CD4-positive, alpha-beta T cell (primary cell): ENCODE measurements at regions not wholly inside any gene's neighbourhood (a gene's known extent, or its start where the extent isn't known, plus 50 kb on each side); places are given as distances from the start of the nearest gene placed in this dataset.

Source experiments
- ATAC-seq: fragments of 200-7000 bp; cut with Tn5 transposase; one replicate; pipeline ENCODE4 v1.10.0; 2022; ENCODE audit warnings: mild to moderate bottlenecking; ENCODE audit not compliant: poor library complexity
- CTCF ChIA-PET: fragments of 350-600 bp; sonication (Branson Sonifier 250); formaldehyde crosslinking; loops from one replicate; lab custom pipeline; 2021; ENCODE audit warnings: antibody characterized with exemption, inconsistent platforms; lab: Charles Lee
- POLR2A ChIA-PET: fragments of 350-600 bp; sonication (Branson Sonifier 250); formaldehyde crosslinking; loops from one replicate; lab custom pipeline; 2021; ENCODE audit warnings: antibody characterized with exemption, inconsistent platforms; lab: Charles Lee
- DNase-seq, 14 experiments: peaks; one replicate each; pipeline ENCODE4 v3.0.0-alpha.2; 2013 to 2020; ENCODE audit warnings: mixed read lengths in 2 of 14
- H3K27ac ChIP-seq, 2 donors: one replicate each; pipeline versions ENCODE4 v1.5.1 to v1.7.0; 2013; ENCODE audit warnings: low read length in 2 of 2, low read depth in 1 of 2, mild to moderate bottlenecking in 1 of 2
- H3K27me3 ChIP-seq, 2 experiments: 1 replicate in 1 of 2; 2 replicates in 1 of 2; pipeline versions ENCODE4 v1.6.1 to v1.7.0; 2013; ENCODE audit warnings: low read length in 2 of 2, control low read depth in 1 of 2, mild to moderate bottlenecking in 1 of 2, moderate library complexity in 1 of 2; ENCODE audit not compliant: insufficient read depth in 2 of 2, control insufficient read depth in 1 of 2
- H3K36me3 ChIP-seq: one replicate; pipeline ENCODE4 v1.6.1; 2013; ENCODE audit warnings: low read length, control low read depth; ENCODE audit not compliant: insufficient read depth
- H3K4me1 ChIP-seq: one replicate; pipeline ENCODE4 v1.6.1; 2013; ENCODE audit warnings: low read length, control low read depth; ENCODE audit not compliant: insufficient read depth
- H3K4me3 ChIP-seq: one replicate; pipeline ENCODE4 v1.5.1; 2013; ENCODE audit warnings: mild to moderate bottlenecking, low read length, moderate library complexity
- H3K9me3 ChIP-seq, 2 experiments: 1 replicate in 1 of 2; 2 replicates in 1 of 2; pipeline versions ENCODE4 v1.6.1 to v1.7.0; 2013; ENCODE audit warnings: low read length in 2 of 2, mild to moderate bottlenecking in 2 of 2, control low read depth in 1 of 2, moderate library complexity in 1 of 2; ENCODE audit not compliant: control insufficient read depth in 1 of 2, insufficient read depth in 1 of 2
- H3K27ac Mint-ChIP-seq: one replicate; pipeline ENCODE4 v1.8.0; 2020; ENCODE audit warnings: mixed read lengths
- H3K27me3 Mint-ChIP-seq: one replicate; pipeline ENCODE4 v1.8.0; 2021; ENCODE audit warnings: mixed read lengths
- H3K36me3 Mint-ChIP-seq: one replicate; pipeline ENCODE4 v1.8.0; 2021; ENCODE audit warnings: low read depth, mixed read lengths
- H3K4me1 Mint-ChIP-seq: one replicate; pipeline ENCODE4 v1.8.0; 2021; ENCODE audit warnings: low read depth, mixed read lengths
- H3K4me3 Mint-ChIP-seq: one replicate; pipeline ENCODE4 v1.8.0; 2020; ENCODE audit warnings: mild to moderate bottlenecking, mixed read lengths
- H3K9me3 Mint-ChIP-seq: one replicate; pipeline ENCODE4 v1.8.0; 2020; ENCODE audit warnings: mixed read lengths
- CTCF ChIP-seq: fragments of 200-600 bp; IDR thresholded peaks from one replicate; pipeline ENCODE4 v1.8.0; 2022; ENCODE audit warnings: antibody characterized with exemption, mild to moderate bottlenecking
- intact Hi-C, 2 experiments: fragments of 100-400 bp; cut with DNase I in 1 of 2; cut with micrococcal nuclease in 1 of 2; formaldehyde crosslinking; loops; one replicate each; pipeline versions ENCODE4 v1.15.1 to v1.9.0; 2023 to 2025; cut with DNase I, micrococcal nuclease

- ATAC-seq (no peak), DNase-seq (no peak)
- Histone ChIP-seq H3K4me1 (no peaks in the 10 kb centered on the region), H3K9me3 (no peaks in the 10 kb centered on the region), H3K4me3 (no peak overlapping the region), H3K36me3 (no peaks in the 10 kb centered on the region), H3K27ac (no peak overlapping the region), H3K27me3 (no peaks in the 10 kb centered on the region)
- H3K27me3 Mint-ChIP-seq = peaks cover 12% of the 10 kb centered on the region
- ChIA-PET CTCF (no interaction called here), POLR2A (no interaction called here)
- no peak overlapping the region for H3K4me3 Mint-ChIP-seq
- no peaks in the 10 kb centered on the region for H3K4me1 Mint-ChIP-seq
- no peaks in the 10 kb centered on the region for H3K36me3 Mint-ChIP-seq
- no peaks in the 10 kb centered on the region for H3K9me3 Mint-ChIP-seq
- TF ChIP-seq CTCF = no peak
- H3K27ac Mint-ChIP-seq = no peak overlapping the region
- intact Hi-C loops = no loop called here
Measured at GRCh38 chr5:58187432-58188261, 272.2 kb downstream of the PLK2 start.

- ChIA-PET POLR2A (no interaction called here), CTCF (no interaction called here)
- intact Hi-C loops = no loop called here
- H3K27ac Mint-ChIP-seq = no peak overlapping the region
- no peak for DNase-seq
- TF ChIP-seq CTCF = no peak
- Histone ChIP-seq H3K9me3 (no peaks in the 10 kb centered on the region), H3K4me1 (no peaks in the 10 kb centered on the region), H3K27ac (no peak overlapping the region), H3K27me3 (no peaks in the 10 kb centered on the region), H3K36me3 (no peaks in the 10 kb centered on the region), H3K4me3 (no peak overlapping the region)
- H3K4me1 Mint-ChIP-seq = no peaks in the 10 kb centered on the region
- H3K27me3 Mint-ChIP-seq = peaks cover 5% of the 10 kb centered on the region
- no peaks in the 10 kb centered on the region for H3K9me3 Mint-ChIP-seq
- ATAC-seq = no peak
- H3K36me3 Mint-ChIP-seq = no peaks in the 10 kb centered on the region
- no peak overlapping the region for H3K4me3 Mint-ChIP-seq
Measured at GRCh38 chr5:58185801-58186200, 274.1 kb downstream of the PLK2 start.

DNA sequence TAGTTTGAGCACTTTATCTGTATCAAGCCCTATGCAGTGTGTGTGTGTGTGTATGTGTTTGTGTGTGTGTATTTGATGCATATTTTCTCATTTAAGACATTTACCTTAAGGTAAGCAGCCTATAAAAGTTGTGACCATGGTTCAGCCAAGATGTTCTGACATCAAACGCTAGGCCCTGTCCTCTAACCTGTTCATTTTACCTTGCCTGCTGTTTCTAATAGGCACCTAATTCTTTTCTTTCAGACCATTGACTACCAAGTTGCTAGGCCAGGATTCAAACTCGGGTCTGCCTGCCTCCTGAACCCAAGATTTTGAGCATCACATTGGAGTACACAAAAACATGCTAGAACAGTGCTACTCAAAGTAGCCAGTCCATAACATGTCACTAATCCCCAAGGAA is 274.5 kb downstream of the PLK2 start:
- no peak for DNase-seq
- Mint-ChIP-seq H3K9me3 (no peaks in the 10 kb centered on the region), H3K4me3 (no peak overlapping the region), H3K27ac (no peak overlapping the region), H3K36me3 (no peaks in the 10 kb centered on the region), H3K4me1 (no peaks in the 10 kb centered on the region), H3K27me3 (peaks cover 4% of the 10 kb centered on the region)
- Histone ChIP-seq H3K27ac (no peak overlapping the region), H3K27me3 (no peaks in the 10 kb centered on the region), H3K4me1 (no peaks in the 10 kb centered on the region), H3K36me3 (no peaks in the 10 kb centered on the region), H3K4me3 (no peak overlapping the region), H3K9me3 (no peaks in the 10 kb centered on the region)
- no peak for ATAC-seq
- POLR2A ChIA-PET = no interaction called here
- no peak for TF ChIP-seq CTCF
- CTCF ChIA-PET = no interaction called here
- intact Hi-C loops = no loop called here
